Naive thymus-derived CD4-positive, alpha-beta T cell (primary cell): ENCODE measurements at regions not wholly inside any gene's neighbourhood (a gene's known extent, or its start where the extent isn't known, plus 50 kb on each side); places are given as distances from the start of the nearest gene placed in this dataset.
"Not testable (repeated sequence)": the region's sequence is repeated elsewhere in the genome, so short reads cannot be mapped to it uniquely, and the experiment has no call there.

Experiments used
- ATAC-seq: fragments of 150-1000 bp; cut with Tn5 transposase; 2 replicates; pipeline ENCODE4 v1.10.0; 2021; ENCODE audit warnings: mild to moderate bottlenecking, moderate library complexity
- CTCF ChIA-PET: fragments of 350-600 bp; sonication (Branson Sonifier 250); formaldehyde crosslinking; loops from one replicate; lab custom pipeline; 2021; ENCODE audit warnings: antibody characterized with exemption; lab: Charles Lee
- POLR2A ChIA-PET: fragments of 350-600 bp; sonication (Branson Sonifier 250); formaldehyde crosslinking; loops from one replicate; lab custom pipeline; 2021; ENCODE audit warnings: antibody characterized with exemption, inconsistent platforms; lab: Charles Lee
- DNase-seq, 9 donors: peaks; one replicate each; pipeline versions ENCODE4 v3.0.0 to v3.0.0-alpha.2; 2020 to 2022; ENCODE audit warnings: mixed read lengths in 1 of 9
- H3K27ac ChIP-seq: one replicate; pipeline ENCODE4 v1.7.0; 2013; ENCODE audit warnings: mild to moderate bottlenecking, low read depth, low read length, moderate library complexity
- H3K27me3 ChIP-seq, 2 donors: one replicate each; pipeline ENCODE4 v1.7.0; 2013; ENCODE audit warnings: low read length in 2 of 2, mild to moderate bottlenecking in 2 of 2, moderate library complexity in 2 of 2; ENCODE audit not compliant: control insufficient read depth in 2 of 2, insufficient read depth in 2 of 2
- H3K36me3 ChIP-seq, 3 experiments: 1 replicate in 2 of 3; 2 replicates in 1 of 3; pipeline ENCODE4 v1.7.0; 2013; ENCODE audit warnings: low read length in 3 of 3, mild to moderate bottlenecking in 3 of 3, moderate library complexity in 1 of 3; ENCODE audit not compliant: insufficient read depth in 3 of 3, control insufficient read depth in 2 of 3
- H3K4me1 ChIP-seq, 2 donors: one replicate each; pipeline ENCODE4 v1.7.0; 2013; ENCODE audit warnings: low read length in 2 of 2, mild to moderate bottlenecking in 2 of 2, moderate library complexity in 1 of 2; ENCODE audit not compliant: control insufficient read depth in 2 of 2, insufficient read depth in 2 of 2
- H3K4me3 ChIP-seq: 2 replicates; pipeline ENCODE4 v1.7.0; 2013; ENCODE audit warnings: mild to moderate bottlenecking, low read length
- H3K9me3 ChIP-seq, 3 experiments: 1 replicate in 2 of 3; 2 replicates in 1 of 3; pipeline ENCODE4 v1.7.0; 2013; ENCODE audit warnings: low read length in 3 of 3; ENCODE audit not compliant: control insufficient read depth in 2 of 3
- H3K27ac Mint-ChIP-seq, 9 donors: one replicate each; pipeline ENCODE4 v1.8.0; 2020 to 2022; ENCODE audit warnings: mixed read lengths in 9 of 9, mild to moderate bottlenecking in 8 of 9, moderate library complexity in 5 of 9, inconsistent platforms in 2 of 9
- H3K27me3 Mint-ChIP-seq, 5 donors: one replicate each; pipeline ENCODE4 v1.8.0; 2021 to 2022; ENCODE audit warnings: mixed read lengths in 5 of 5, mild to moderate bottlenecking in 1 of 5
- H3K36me3 Mint-ChIP-seq, 5 donors: one replicate each; pipeline ENCODE4 v1.8.0; 2020 to 2022; ENCODE audit warnings: mixed read lengths in 5 of 5, mild to moderate bottlenecking in 3 of 5, inconsistent platforms in 1 of 5
- H3K4me1 Mint-ChIP-seq, 7 donors: one replicate each; pipeline ENCODE4 v1.8.0; 2020 to 2022; ENCODE audit warnings: mixed read lengths in 7 of 7, mild to moderate bottlenecking in 3 of 7, inconsistent platforms in 1 of 7
- H3K4me3 Mint-ChIP-seq, 10 donors: one replicate each; pipeline ENCODE4 v1.8.0; 2020 to 2022; ENCODE audit warnings: mild to moderate bottlenecking in 10 of 10, mixed read lengths in 10 of 10, moderate library complexity in 6 of 10, inconsistent platforms in 2 of 10
- H3K9me3 Mint-ChIP-seq, 11 donors: one replicate each; pipeline ENCODE4 v1.8.0; 2020 to 2022; ENCODE audit warnings: mixed read lengths in 11 of 11, mild to moderate bottlenecking in 4 of 11, inconsistent platforms in 1 of 11, moderate library complexity in 1 of 11
- intact Hi-C, 2 donors: fragments of 100-400 bp; cut with micrococcal nuclease; formaldehyde crosslinking; loops; one replicate each; pipeline ENCODE4 v1.15.1; 2023

DNA sequence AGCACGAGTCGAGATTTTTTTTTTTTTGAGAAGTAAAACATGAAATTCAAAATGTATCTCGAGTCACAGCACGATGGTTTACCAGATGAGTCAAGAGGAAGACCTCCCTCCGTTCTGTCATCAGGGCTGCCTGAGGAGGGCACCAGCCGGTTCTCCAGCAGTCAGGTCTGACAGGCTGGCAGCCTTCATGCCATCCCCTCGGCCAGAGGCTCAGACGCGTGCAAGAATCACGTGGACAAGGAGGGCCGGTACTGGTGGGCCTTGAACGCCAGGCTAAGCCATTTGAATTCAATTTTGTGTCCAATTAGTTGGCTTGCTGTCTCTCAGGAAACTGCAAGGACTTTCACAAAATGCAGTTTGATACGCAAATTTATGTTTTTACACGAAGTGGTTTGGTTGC is 1412.2 kb downstream of the BRD1 start:
- Histone ChIP-seq H3K27ac (no peak overlapping the region), H3K4me1 (no peaks in the 10 kb centered on the region), H3K9me3 (no peaks in the 10 kb centered on the region), H3K36me3 (no peaks in the 10 kb centered on the region), H3K27me3 (no peaks in the 10 kb centered on the region), H3K4me3 (no peak overlapping the region)
- POLR2A ChIA-PET: no interaction called here
- Mint-ChIP-seq H3K9me3 (peaks cover 0 to 2% (median 0%) of the 10 kb centered on the region in 11 donors), H3K36me3 (no peaks in the 10 kb centered on the region), H3K27ac (no peak overlapping the region), H3K4me1 (no peaks in the 10 kb centered on the region), H3K4me3 (no peak overlapping the region), H3K27me3 (peaks cover 0 to 20% (median 17%) of the 10 kb centered on the region in 5 donors)
- ATAC-seq (no peak), DNase-seq (no peak)
- CTCF ChIA-PET: no interaction called here
- intact Hi-C loops: no loop called here

DNA sequence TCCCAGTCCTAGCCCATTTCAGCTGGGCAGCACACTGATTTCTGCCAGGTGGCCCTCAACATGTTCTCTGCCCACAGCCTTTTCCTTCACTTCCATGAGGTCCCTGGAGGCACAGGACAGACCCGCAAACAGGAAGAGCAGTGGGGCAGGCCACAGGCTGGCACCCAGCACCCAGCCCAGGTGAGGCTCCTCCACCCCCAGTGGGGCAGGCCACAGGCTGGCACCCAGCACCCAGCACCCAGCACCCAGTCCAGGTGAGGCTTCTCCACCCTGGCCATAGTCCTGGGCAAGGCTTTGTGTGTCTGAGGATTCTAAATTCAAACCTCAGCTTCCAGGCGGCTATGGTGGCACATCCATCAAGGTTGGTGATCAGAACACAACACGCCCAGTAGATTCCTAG is 1413.0 kb downstream of the BRD1 start:
- no peaks in the 10 kb centered on the region for H3K4me1 ChIP-seq
- H3K27ac Mint-ChIP-seq: no peak overlapping the region
- peaks cover 0 to 2% (median 0%) of the 10 kb centered on the region in 11 donors for H3K9me3 Mint-ChIP-seq
- intact Hi-C loops: no loop called here
- no peaks in the 10 kb centered on the region for H3K4me1 Mint-ChIP-seq
- H3K27me3 ChIP-seq: no peaks in the 10 kb centered on the region
- H3K4me3 ChIP-seq: no peak overlapping the region
- DNase-seq: peak in 1 of 9 donors; percentile 0
- ChIA-PET POLR2A (no interaction called here), CTCF (no interaction called here)
- peaks cover 0 to 20% (median 14%) of the 10 kb centered on the region in 5 donors for H3K27me3 Mint-ChIP-seq
- H3K36me3 Mint-ChIP-seq: no peaks in the 10 kb centered on the region
- H3K36me3 ChIP-seq: no peaks in the 10 kb centered on the region
- H3K9me3 ChIP-seq: no peaks in the 10 kb centered on the region
- no peak overlapping the region for H3K27ac ChIP-seq
- no peak for ATAC-seq
- no peak overlapping the region for H3K4me3 Mint-ChIP-seq

DNA sequence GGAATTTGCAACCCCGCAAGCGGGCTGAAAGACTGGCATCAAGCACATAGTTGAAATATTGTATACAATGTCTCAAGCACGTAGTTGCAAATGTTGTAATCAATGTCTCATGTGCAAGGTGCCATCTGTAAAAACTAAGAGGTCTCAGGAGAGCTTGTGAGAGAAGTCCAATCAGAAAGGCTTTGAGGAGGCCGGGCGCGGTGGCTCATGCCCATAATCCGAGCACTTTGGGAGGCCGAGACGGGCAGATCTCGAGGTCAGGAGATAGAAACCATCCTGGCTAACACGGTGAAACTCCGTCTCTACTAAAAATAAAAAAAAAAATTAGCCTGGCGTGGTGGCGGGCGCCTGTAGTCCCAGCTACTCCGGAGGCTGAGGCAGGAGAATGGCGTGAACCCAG is 1414.7 kb downstream of the BRD1 start:
- ATAC-seq, H3K9me3 Mint-ChIP-seq, H3K4me1 Mint-ChIP-seq, H3K4me3 Mint-ChIP-seq, H3K36me3 Mint-ChIP-seq, H3K4me1 ChIP-seq, DNase-seq, H3K27ac Mint-ChIP-seq, H3K27me3 ChIP-seq, intact Hi-C loops, H3K4me3 ChIP-seq, POLR2A ChIA-PET, H3K27ac ChIP-seq, CTCF ChIA-PET, H3K36me3 ChIP-seq, H3K9me3 ChIP-seq: not testable (repeated sequence)
- peaks cover 0 to 17% (median 14%) of the 10 kb centered on the region in 5 donors for H3K27me3 Mint-ChIP-seq

DNA sequence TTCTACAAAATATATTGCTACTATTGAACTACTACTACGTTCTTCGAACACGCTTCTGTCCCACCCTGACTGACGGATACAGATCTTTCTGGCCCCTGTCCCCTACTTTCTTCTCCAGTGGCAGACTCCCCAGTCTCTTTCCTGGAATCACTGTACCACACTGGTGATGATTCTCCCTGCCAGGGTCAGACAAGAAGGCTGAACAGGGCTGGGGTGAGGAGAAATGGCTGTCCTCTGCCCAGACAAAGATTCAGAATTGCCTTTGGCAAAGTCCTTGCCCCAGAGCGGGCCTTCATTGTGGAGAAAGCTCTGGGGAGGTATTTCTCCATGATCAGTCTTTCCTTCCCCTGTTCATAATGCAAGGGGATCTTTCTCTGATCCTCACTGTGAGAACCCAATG is 1417.1 kb downstream of the BRD1 start:
- no peaks in the 10 kb centered on the region for H3K36me3 ChIP-seq
- peaks cover 0 to 3% (median 0%) of the 10 kb centered on the region in 3 experiments for H3K9me3 ChIP-seq
- ChIA-PET POLR2A (no interaction called here), CTCF (interaction anchor here (1.0 kb wide), 1 partner anchor 9 kb away, joined by 5 read pairs; no protein-coding TSS in a partner anchor)
- no peak overlapping the region for H3K27ac ChIP-seq
- intact Hi-C loops: no loop called here
- no peak overlapping the region for H3K27ac Mint-ChIP-seq
- DNase-seq: no peak
- peaks cover 0 to 13% (median 6%) of the 10 kb centered on the region in 5 donors for H3K27me3 Mint-ChIP-seq
- H3K27me3 ChIP-seq: no peaks in the 10 kb centered on the region
- no peaks in the 10 kb centered on the region for H3K4me1 Mint-ChIP-seq
- no peak overlapping the region for H3K4me3 Mint-ChIP-seq
- H3K9me3 Mint-ChIP-seq: peaks cover 0 to 14% (median 7%) of the 10 kb centered on the region in 11 donors
- H3K4me3 ChIP-seq: no peak overlapping the region
- H3K4me1 ChIP-seq: no peaks in the 10 kb centered on the region
- ATAC-seq: no peak
- peaks cover 0 to 4% (median 0%) of the 10 kb centered on the region in 5 donors for H3K36me3 Mint-ChIP-seq

DNA sequence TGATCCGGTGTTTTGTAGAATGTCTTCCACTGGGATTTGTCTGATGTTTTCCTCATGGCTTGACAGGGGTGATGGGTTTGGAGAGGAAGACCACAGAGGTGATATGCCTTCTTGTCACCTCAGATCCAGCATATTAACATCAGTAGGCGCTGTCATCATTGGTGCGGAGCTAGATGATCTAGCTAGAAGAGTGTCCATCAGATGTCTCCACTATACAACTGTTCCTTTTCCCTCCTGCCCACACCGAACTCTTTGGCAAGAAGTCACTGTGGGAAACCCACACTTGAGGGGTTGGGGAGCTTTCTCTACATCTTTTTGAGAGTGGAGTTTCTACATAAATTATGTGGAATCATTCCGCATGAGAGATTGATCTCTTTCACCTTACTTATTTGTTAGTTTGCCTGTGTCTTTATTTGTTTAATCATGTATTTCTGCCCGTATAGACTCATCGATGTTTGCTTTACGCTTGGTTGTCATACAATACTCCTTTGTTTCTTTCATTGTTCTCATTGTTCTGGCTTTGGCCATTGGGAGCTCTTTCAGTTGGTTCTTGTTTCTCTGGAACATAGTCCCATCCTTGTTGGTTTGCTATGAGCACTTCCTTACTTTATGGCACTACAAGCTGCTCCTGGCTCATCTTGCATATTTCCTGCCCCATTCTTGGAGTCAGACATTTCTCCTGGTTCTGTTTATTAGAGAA is 1420.3 kb downstream of the BRD1 start:
- H3K27ac ChIP-seq: no peak overlapping the region
- ChIA-PET POLR2A (no interaction called here), CTCF (no interaction called here)
- H3K27me3 ChIP-seq: no peaks in the 10 kb centered on the region
- Mint-ChIP-seq H3K36me3 (peaks cover 0 to 4% (median 0%) of the 10 kb centered on the region in 5 donors), H3K4me1 (no peaks in the 10 kb centered on the region), H3K4me3 (no peak overlapping the region), H3K27ac (no peak overlapping the region), H3K27me3 (peaks cover 0 to 8% (median under 1%) of the 10 kb centered on the region in 5 donors), H3K9me3 (peaks cover 0 to 14% (median 7%) of the 10 kb centered on the region in 11 donors)
- peaks cover 0 to 3% (median 0%) of the 10 kb centered on the region in 3 experiments for H3K9me3 ChIP-seq
- H3K36me3 ChIP-seq: no peaks in the 10 kb centered on the region
- no peak overlapping the region for H3K4me3 ChIP-seq
- H3K4me1 ChIP-seq: no peaks in the 10 kb centered on the region
- no peak for DNase-seq
- ATAC-seq: no peak
- intact Hi-C loops: no loop called here

DNA sequence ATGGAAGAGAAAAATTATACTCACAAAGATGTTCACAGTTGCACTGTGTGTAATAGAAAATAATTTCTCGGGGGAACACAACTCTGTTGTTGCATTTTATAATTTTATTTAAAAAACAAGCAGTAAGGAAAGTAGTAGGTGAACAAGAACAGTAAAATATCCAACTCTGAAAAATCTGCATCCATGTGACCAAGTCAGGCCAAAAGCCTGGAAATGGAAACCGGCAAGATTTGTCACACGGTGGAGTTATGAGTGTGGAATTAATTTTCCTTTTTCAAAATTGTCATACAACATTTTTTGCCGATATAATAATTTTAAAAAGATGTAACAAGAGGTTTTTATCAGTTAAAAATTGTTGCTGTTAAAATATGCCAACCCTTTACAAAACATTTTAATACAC is 1421.5 kb downstream of the BRD1 start:
- no peak overlapping the region for H3K27ac ChIP-seq
- H3K36me3 ChIP-seq: no peaks in the 10 kb centered on the region
- DNase-seq (no peak), ATAC-seq (no peak)
- no peaks in the 10 kb centered on the region for H3K27me3 ChIP-seq
- H3K4me1 Mint-ChIP-seq: no peaks in the 10 kb centered on the region
- intact Hi-C loops: no loop called here
- H3K27me3 Mint-ChIP-seq: peaks cover 0 to 4% (median 0%) of the 10 kb centered on the region in 5 donors
- H3K4me3 ChIP-seq: no peak overlapping the region
- peaks cover 0 to 3% (median 0%) of the 10 kb centered on the region in 3 experiments for H3K9me3 ChIP-seq
- peaks cover 0 to 4% (median 0%) of the 10 kb centered on the region in 5 donors for H3K36me3 Mint-ChIP-seq
- POLR2A ChIA-PET: no interaction called here
- CTCF ChIA-PET: no interaction called here
- peaks cover 0 to 14% (median 7%) of the 10 kb centered on the region in 11 donors for H3K9me3 Mint-ChIP-seq
- H3K4me1 ChIP-seq: no peaks in the 10 kb centered on the region
- H3K4me3 Mint-ChIP-seq: no peak overlapping the region
- H3K27ac Mint-ChIP-seq: no peak overlapping the region

DNA sequence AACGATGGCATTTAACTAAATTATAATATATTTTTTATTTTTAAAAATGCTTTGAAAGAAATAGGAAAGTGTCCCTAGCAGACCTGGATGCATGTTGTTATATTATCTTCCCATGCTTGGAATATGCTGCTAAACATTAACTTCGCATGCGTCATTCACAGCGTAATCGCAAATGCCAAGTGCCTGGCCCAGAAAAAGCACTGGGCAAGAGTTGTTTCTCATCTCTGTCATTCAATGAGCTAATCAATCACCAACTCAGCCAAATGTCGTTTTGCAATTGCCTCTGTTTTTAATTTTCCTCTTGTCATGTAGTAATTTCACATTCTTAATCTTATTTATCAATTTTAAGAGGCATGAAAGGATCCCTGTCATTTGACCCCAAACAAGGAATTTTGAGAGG is 1421.9 kb downstream of the BRD1 start:
- Histone ChIP-seq H3K36me3 (no peaks in the 10 kb centered on the region), H3K27me3 (no peaks in the 10 kb centered on the region), H3K4me3 (no peak overlapping the region), H3K9me3 (peaks cover 0 to 3% (median 0%) of the 10 kb centered on the region in 3 experiments), H3K4me1 (no peaks in the 10 kb centered on the region), H3K27ac (no peak overlapping the region)
- peaks cover 0 to 14% (median 7%) of the 10 kb centered on the region in 11 donors for H3K9me3 Mint-ChIP-seq
- DNase-seq (no peak), ATAC-seq (no peak)
- ChIA-PET POLR2A (no interaction called here), CTCF (no interaction called here)
- no peaks in the 10 kb centered on the region for H3K4me1 Mint-ChIP-seq
- intact Hi-C loops: no loop called here
- H3K27ac Mint-ChIP-seq: no peak overlapping the region
- no peak overlapping the region for H3K4me3 Mint-ChIP-seq
- peaks cover 0 to 4% (median 0%) of the 10 kb centered on the region in 5 donors for H3K27me3 Mint-ChIP-seq
- H3K36me3 Mint-ChIP-seq: peaks cover 0 to 4% (median 0%) of the 10 kb centered on the region in 5 donors
